ENCODE measurements at regions not wholly inside any gene's neighbourhood (a gene's known extent, or its start where the extent isn't known, plus 50 kb on each side); places are given as distances from the start of the nearest gene placed in this dataset.

- TF ChIP-seq, protein P1, sequence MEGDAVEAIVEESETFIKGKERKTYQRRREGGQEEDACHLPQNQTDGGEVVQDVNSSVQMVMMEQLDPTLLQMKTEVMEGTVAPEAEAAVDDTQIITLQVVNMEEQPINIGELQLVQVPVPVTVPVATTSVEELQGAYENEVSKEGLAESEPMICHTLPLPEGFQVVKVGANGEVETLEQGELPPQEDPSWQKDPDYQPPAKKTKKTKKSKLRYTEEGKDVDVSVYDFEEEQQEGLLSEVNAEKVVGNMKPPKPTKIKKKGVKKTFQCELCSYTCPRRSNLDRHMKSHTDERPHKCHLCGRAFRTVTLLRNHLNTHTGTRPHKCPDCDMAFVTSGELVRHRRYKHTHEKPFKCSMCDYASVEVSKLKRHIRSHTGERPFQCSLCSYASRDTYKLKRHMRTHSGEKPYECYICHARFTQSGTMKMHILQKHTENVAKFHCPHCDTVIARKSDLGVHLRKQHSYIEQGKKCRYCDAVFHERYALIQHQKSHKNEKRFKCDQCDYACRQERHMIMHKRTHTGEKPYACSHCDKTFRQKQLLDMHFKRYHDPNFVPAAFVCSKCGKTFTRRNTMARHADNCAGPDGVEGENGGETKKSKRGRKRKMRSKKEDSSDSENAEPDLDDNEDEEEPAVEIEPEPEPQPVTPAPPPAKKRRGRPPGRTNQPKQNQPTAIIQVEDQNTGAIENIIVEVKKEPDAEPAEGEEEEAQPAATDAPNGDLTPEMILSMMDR (conservative IDR thresholded peaks at IDR 0.05) = no peak
- TF ChIP-seq ZFX (IDR thresholded peaks at IDR 0.05) = no peak
These were observed 131.6 kb upstream of the DLGAP1 start for GRCh38 chr18:4586731-4587130.

Measured in C4-2B (cell line).